Muscle of back (tissue), 3 donors: ENCODE measurements at regions not wholly inside any gene's neighbourhood (a gene's known extent, or its start where the extent isn't known, plus 50 kb on each side); places are given as distances from the start of the nearest gene placed in this dataset.

Source experiments
- DNase-seq, 3 donors: peaks; one replicate each; pipeline versions ENCODE4 v3.0.0 to v3.0.0-alpha.2; 2013

DNA sequence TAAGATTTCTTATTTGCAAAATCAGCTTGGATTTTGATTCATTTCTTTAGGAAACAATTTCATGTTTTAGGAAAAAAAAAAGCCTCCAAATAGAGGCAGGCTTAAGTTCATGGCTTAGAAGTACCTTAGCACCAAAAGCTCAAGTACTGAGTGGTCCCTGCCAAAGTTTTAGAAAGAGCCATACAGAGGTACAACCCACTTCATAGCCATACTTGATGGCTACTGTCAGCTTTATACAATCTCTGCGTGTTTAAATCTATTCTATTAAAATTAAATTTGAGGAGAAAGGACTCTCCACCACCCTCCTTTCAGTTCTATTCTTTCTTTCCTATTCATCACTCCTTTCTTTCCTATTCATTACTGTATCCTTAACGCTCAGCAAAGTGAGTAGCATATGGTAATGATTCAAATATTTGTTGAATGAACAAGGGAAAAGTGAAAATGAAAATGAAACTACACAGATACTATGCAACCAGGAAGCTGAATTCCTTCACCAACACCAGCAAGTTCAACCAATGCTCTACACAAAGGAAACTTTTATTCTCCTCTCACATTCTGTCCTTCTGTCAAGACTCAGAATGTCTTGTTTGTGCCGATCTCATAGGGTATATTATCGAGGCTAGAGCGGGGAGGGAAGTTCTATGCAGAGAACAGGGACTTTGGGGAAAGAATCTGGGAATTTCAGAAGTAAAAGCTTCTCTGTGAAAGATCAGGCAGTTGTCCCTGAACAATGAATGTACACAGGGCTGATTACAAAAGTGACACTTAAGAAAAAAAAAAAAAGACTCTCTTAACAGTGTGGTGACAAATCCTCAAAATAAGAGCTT lies 138.6 kb upstream of the SPEF2 start:
- peak; percentile 19 to 59 (median 29) for DNase-seq

DNA sequence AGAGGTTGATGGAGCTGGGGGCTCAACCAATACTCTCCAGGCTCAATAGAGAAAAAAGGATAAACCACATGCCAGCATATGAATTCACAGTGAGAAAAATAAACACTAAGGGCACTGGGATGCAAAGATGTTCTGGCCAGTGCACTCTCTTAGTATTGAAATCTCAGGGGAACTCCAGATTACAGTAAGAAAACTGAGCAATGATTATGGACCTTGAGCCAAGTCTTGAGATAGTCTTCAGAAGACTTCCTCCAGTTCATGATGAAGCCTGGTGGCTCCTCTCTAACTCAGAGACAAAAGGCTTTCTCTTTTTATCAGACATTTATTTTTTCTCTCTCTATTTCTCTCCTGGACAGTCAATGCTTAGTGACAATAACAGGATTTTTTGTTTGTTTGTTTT lies 139.8 kb upstream of the SPEF2 start:
- no peak for DNase-seq

DNA sequence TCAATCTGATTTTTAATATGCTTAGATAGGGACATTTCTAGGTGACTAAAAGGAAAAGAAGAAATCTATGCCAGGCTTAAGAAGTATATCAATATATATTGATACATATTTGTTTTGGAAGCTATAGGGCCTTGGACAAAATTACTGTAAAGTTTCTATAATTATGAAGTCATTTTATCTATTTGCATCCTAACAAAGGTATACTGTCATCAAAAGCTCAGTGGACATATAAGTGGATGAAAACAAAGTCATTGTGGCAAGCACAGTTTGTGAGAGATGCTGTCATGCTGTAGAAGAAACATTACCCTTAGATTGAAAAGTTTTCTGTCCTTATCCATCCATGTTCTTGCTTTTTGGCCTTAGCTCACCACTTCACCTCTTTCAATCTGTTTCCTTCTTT lies 140.3 kb upstream of the SPEF2 start:
- no peak for DNase-seq

DNA sequence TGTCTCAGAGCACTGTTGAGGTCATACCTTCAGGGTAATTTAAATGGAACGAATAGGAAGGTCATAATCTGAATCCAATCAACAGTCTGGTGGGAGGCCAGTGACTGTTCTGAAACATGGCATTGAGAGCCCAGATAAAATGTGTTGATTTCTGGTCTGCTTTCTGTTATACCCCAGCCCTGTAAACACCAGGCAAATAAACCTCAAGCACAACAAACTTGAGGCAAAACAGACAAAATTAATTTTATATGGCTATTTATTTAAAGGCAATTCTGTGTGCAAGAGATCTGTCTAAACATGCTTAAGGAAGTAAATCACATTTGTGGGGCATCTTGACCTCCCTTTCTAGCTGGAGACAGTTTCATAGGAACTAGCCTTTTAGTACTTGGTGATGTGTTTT lies 140.9 kb upstream of the SPEF2 start:
- peak in 1 of 3 donors; percentile 31 for DNase-seq

DNA sequence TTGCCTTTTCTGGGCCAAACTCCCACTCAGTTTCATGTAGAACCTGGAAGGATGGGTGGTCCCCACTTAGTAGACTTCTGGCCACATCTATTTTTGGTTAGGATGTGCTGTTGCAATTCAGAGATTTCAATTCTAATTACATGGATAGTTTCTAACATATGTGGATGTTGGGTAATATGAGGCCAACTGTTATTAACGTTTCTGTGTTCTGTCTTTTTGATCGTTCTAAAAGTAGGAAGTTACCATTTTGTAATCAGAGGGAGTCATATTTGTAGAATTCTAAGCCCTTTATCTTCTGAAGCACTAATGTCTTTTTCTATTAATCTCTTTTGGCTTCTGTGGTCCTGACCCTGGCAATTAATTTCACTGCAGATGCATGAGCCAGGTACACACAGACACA lies 141.6 kb upstream of the SPEF2 start:
- peak in 1 of 3 donors; percentile 13 for DNase-seq

DNA sequence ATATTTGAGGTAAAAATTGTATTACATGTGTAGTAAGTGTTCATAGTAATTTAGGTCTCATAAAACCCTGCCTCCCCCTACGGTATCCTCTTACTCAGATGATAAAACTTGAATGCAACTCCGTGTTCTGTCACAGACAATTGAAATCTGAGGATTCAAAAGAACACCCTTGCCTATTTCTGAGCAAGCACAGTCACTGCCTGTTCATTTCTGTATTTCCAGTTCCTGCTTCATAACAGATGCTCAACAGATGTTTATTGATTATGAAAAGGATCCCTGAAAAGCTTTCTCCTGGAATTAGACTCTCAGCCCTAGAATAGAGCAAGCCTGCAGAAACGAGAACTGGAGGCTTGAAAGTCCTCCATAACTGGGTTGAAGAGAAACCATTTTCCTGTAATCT lies 144.1 kb upstream of the SPEF2 start:
- peak in 2 of 3 donors; percentile 14 to 18 for DNase-seq

DNA sequence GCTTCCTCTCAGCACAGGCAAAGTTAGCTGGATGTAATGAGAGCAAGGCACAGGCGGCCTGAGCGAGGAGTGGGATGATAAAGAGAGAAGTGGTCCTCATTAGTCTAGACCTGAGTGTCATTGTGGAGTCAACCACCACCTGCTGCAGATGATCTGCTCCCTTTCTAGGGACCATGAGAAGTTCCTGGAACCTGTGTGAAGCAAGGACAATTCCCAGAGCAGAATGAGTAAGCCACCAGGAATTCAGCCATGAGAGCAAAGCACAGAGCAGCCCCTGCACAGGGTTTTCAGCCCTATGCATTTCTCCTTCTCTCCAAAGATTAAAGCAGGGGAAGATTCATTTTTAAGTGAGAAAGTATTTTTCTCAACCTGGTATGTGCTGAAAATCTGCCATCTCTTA lies 146.8 kb upstream of the SPEF2 start:
- DNase-seq: peak in 1 of 3 donors; percentile 14

DNA sequence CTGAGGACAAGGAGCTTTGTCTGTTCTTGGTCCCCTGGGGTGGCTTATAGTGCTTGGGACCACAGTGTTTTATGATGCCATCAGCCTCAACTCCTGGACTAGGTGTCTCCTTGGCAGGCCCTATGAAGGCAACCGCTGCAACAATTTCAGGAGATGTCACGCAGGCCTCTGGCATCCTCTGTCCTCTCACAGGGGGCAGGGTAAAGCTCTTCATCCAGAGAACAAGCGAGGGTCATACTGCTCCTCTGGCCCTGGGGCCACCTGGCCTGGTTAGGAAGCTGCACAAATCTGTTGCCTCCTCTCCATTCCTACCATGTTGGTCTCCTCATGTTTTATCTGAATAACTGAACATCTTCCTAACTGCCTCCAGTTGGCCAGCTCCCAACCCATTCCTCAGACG lies 148.9 kb upstream of the SPEF2 start:
- DNase-seq: no peak

DNA sequence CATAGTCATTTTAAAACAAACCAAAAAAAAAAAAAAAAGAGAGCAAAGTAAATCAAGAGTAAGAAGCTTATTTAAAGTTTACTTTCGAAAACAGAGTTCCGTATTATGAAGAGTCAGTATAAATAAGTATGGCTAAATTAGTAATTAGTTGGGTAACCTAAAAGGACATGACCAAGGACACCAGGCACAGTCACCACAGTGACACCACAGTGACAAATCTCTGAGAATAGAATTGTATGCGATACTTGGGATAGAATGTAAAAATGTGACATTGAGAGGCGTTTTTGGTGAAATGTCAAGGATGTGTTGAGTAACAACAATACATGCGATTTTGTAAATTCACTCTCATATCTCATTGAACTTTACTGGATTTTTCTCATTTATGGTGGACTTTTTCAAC lies 150.9 kb upstream of the SPEF2 start:
- DNase-seq: no peak

DNA sequence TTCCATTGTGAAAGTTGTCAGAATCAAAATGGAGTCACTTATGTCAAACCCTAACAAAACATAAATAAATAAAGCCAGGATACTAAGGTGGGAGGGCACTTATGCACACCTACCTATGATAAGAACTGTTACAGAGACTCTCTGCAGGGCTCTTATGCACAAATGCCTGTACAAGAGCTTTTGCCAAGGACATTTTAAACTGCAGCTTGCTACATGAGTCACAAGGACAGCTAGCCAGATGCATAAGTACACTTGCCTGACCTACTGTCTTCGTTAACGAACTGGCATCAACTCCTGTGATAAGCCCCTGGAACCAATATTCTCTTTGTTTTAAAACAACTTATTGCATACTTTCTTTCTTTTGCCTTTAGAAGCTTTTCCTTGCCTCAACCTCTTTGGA lies 152.9 kb upstream of the SPEF2 start:
- no peak for DNase-seq

DNA sequence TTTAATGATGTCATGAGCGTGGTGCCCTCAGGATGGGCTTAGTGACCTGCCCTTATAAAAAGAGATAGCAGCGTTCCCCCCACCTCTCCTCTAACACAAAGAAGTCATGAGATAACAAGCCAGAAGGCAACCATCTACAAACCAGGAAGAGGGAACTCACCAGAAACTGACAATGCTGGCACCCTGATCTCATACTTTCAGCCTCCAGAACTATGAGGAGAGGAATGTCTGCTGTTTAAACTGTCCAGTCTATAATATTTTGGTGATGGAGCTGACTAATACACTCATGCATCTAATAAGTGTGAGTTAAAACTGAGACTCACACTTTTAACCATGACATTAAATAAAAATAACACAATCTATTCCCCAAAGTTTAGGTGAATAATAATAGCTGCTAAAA lies 156.1 kb upstream of the SPEF2 start:
- DNase-seq: no peak

DNA sequence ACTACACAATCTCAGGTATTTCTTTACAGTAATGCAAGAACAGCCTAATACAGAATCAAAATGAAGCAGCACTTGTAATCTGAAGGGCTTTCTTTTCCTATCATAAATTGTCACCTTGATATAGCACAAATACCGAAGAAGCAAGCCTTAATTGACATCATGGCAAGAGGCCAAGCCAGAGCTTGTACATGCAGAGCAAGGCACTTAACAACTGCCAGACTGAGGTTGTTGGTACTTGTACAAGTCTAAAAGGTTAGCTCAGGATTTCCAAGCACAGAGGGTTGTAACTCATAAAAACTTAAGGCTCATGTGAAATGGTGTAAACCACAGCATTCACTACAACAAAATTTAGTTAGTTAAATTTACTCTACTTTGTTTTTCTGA lies 158.8 kb upstream of the SPEF2 start:
- no peak for DNase-seq

DNA sequence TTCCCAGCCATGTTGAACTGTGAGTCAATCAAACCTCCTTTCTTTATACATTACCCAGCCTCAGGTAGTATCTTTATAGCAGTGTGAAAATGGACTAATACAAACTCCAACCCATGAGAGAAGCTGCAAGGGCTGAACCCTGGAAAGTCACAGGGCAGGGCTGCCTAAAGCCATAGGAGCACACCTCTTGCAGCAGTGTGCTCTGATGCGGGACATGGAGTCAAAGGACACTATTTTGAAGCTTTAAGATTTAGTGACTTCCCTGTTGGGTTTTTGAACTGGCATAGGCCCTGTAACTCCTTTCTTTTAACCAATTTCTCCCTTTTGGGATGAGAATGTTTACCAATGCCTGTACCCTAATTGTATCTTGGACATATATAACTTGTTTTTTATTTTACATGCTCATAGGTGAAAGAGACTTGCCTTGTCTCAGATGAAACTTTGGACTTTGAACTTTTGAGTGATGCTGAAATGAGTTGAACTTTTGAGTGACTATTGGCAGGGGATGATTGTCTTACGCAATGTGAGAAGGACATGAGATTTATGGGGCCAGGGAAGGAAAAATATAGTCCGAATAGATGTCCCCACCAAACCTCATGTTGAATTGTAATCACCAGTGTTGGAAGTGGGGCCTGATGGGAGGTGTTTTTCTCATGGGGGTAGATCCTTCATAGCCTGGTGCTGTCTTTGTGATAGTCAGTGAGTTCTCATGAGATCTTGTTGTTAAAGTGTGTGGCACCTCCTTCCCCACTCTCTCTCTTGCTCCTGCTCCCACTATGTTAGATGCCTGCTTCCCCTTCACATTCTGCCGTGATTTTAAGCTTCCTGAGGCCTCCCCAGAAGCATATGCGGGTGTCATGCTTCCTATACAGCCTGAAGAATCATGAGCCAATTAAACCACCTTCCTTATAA lies 159.5 kb upstream of the SPEF2 start:
- no peak for DNase-seq

DNA sequence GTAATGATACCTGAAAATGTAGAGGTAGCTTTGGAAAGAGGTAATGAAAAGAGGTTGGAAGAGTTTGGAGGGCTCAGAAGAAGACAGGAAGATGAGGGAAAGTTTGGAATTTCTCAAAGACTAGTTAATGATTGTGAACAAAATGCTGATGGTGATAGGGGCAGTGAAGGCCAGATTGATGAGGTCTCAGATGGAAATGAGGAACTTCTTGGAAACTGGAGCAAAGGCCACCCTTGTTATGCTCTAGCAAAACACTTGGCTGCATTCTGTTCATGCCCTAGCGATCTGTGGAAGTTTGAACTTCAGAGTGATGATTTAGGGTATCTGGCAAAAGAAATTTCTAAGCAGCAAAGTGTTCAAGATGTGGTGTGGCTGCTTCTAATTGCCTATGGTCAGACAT lies 161.2 kb upstream of the SPEF2 start:
- DNase-seq: no peak

DNA sequence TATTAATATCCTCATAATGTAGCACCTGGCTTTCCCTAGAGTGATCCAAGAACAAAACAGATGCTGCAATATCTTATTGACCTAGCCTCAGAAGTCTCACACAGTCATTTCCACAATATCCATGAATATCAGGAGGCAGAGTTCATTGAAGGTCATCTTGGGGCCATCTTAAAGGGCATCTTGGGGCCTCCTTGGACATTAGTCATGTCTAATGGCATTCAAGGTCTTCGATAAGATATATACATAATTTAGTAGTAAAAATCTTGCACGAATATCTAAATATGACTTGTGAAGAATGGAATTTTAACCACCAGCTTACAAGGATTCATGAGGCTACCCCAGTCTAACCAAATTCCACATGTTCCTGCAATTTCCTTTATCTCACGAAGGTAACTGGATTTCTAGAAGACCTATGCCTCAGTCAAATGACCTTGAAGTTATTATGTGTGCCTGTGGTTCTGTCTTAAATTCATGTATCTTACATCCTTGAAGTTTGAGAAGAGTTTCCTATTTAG lies 163.6 kb upstream of the SPEF2 start:
- DNase-seq: no peak

DNA sequence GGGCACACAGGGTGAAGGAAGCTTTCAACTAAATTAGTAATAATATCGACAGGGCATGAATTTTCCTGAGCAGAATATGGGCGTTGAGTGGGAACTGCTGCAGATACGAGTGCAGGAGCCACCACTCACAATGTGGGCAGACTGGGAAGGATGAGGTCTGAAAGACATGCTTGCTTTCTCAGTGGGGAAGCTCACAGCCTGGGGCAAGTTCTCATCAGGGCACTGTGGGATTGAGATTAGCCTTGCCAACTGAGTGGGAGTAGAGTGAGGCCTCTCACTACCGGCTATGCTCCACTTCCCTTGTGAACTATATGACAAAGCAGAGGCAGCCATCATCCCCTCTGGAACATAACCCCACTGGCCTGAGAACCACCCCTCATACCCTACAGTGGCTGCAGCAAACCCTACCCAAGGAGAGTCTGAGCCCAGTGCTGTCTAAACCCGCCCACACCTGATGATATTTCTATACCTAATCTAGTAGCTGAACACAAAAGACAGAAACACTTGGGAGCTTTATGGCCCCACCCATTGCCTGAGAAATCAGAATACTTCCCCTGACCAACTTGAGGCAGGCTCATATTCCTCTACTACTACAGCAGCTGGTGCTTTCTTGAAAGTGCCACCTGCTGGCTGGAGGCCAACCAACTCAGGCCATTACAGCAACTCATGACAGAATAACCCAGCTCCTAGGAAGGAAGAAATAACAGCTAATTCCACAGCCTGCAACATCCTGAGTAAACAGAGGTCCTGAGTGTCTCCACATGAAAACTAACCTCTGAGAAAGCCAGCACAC lies 173.7 kb upstream of the SPEF2 start:
- no peak for DNase-seq

DNA sequence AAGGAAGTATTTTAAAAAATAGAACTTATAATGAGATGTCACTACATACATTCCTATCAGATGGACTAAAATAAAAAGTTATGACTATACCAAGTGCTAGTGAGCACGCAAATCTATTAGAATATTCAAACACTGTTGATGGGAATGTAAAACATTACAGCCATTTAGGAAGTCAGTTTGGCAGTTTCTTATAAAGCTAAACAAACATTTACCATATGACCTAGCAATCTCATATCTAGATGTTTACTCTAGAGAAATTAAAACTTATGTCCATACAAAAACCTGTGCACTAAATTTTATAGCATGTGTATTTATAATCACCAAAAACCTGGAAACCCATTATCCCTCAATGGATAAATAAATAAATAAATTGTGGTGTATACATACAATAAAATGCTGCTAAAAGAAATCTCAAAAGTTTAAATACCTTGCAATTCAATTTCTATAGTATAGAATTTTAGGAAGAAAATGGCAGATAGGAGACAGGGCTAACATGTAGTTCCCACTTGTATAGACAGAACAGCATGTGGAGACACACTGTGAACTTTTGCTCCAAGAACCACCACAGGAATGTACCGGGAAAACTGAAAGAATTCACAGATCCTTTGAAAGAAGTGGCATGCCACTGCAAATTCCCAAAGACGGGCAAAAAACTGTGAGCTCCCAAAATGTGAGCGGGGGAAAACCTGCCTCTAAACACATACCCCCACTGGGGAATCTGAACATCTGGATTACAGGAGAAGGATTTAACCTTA lies 174.6 kb upstream of the SPEF2 start:
- no peak for DNase-seq

DNA sequence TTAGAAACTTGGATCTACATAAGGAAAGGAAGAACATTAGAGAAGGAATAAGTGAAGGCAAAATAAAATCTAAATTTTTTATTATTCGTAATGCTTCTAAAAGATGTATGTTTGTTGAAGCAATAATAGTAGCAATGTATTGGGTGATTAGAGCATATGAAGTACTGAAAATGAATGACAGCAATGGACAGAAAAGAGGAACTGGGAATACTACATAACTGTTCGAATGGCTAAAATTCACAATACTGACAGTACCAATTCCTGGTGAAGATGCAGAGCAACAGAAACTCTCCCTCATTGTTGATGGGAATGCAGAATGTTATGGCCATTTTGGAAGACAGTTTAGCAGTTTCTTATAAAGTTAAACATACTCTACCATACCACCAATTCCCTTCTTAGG lies 177.3 kb upstream of the SPEF2 start:
- DNase-seq: no peak

DNA sequence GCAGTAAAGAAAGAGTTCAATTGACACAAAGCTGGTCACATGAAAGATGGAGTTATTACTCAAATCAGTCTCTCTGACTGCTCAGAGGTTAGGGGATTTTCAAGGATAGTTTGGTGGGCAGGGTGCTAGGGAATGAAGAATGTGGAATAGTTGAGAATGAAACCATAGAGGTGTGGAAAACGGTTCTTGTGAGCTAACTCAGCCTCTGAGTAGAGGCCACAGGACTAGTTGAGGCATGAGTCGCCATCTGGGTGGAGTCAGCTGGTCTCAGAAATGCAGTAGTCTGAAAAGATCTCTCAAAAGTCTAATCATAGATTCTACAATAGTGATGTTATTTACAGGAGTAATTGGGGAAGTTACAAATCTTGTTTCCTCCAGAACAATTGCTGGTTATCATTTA lies 178.9 kb upstream of the SPEF2 start:
- DNase-seq: no peak

DNA sequence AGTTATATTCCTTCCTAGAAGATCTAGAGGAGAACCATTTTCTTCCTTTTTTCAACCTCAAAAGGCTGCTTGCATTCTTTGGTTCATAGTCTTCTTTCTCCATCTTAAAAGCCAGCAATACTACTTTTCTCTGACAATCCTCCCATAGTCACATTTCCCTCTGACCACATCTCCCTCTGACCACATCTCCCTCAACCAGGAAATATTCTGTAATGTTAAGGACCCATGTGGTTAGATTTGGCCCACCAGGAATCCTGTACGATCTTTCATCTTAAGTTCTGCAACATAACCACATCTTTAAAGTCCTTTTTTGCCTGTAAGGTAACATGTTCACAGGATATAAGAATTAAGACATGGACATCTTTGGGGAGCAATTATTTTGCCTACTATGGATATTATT lies 179.4 kb upstream of the SPEF2 start:
- no peak for DNase-seq

DNA sequence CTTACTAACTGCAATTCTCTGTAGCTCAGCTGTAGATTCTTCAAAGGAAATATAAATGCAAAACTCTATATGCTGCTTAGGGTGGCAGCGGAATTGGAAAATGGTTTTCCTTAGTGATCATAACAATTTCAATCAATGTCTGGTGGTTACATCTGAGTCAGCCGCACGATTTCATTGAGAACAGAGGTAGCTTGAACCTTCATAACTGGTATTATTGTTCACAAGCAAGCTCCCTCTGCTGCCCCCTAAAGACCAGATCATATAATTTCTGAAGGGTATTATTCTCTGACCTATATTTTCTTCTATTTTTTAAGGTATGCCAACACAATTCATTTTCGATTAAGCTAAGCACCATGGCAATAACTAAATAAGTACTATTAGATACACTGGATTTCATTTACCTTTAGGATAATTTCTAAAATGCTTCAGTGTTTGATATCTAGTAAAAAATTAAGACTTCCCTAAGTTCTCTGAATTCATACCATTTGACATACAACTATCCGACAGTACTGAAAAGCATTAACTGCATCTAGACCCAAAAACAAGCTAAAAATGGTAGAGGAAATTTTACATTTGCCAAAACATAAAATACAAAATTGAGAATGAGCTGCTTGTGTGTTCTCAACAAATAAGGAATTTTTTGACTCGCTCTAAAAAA lies 181.1 kb upstream of the SPEF2 start:
- peak; percentile 3 to 40 (median 13) for DNase-seq
